Right lobe of liver (tissue), 6 donors: ENCODE measurements at regions not wholly inside any gene's neighbourhood (a gene's known extent, or its start where the extent isn't known, plus 50 kb on each side); places are given as distances from the start of the nearest gene placed in this dataset.
"Not testable (repeated sequence)": the region's sequence is repeated elsewhere in the genome, so short reads cannot be mapped to it uniquely, and the experiment has no call there.

Experiments
- ATAC-seq, 4 donors: fragments of 200-7000 bp; cut with Tn5 transposase; one replicate each; pipeline ENCODE4 v1.9.1; 2020; ENCODE audit warnings: mild to moderate bottlenecking in 4 of 4, moderate library complexity in 4 of 4
- DNase-seq, 3 donors: peaks; one replicate each; pipeline ENCODE4 v3.0.0-alpha.2; 2020
- H3K27ac ChIP-seq, 3 donors: fragments of 200-600 bp; one replicate each; pipeline ENCODE4 v1.8.0; 2022
- H3K27me3 ChIP-seq, 2 donors: fragments of 200-600 bp; one replicate each; pipeline ENCODE4 v1.8.0; 2022
- H3K36me3 ChIP-seq, 4 donors: fragments of 200-600 bp; sonication (generic) in 1 of 4; one replicate each; pipeline versions ENCODE4 v1.5.1 to v1.8.0; 2017 to 2022; ENCODE audit warnings: control low read depth in 1 of 4
- H3K4me1 ChIP-seq, 4 donors: fragments of 200-600 bp; sonication (generic) in 1 of 4; one replicate each; pipeline versions ENCODE4 v1.5.1 to v1.8.0; 2017 to 2022; ENCODE audit warnings: control low read depth in 1 of 4
- H3K4me3 ChIP-seq, 3 donors: fragments of 200-600 bp; one replicate each; pipeline ENCODE4 v1.8.0; 2022
- H3K9me3 ChIP-seq, 4 donors: fragments of 200-600 bp; sonication (generic) in 1 of 4; one replicate each; pipeline versions ENCODE4 v1.5.1 to v1.8.0; 2017 to 2022; ENCODE audit warnings: control low read depth in 1 of 4
- POLR2A ChIP-seq: fragments of 450-650 bp; IDR thresholded peaks from one replicate; pipeline ENCODE4 v1.6.1; 2017; ENCODE audit warnings: antibody characterized with exemption, mild to moderate bottlenecking
- WGBS: methylation state at CpG from one replicate; pipeline ENCODE4 v1.1.6; 2018; ENCODE audit warnings: low coverage, low lambda C conversion rate; ENCODE audit not compliant: insufficient coverage; ENCODE audit errors: missing lambda C conversion rate; 5-methylcytosine and 5-hydroxymethylcytosine counted together
- intact Hi-C, 2 donors: fragments of 100-400 bp; cut with DNase I; formaldehyde crosslinking; loops; one replicate each; pipeline versions ENCODE4 v1.11.2 to v1.14.1; 2022
- TF ChIP-seq, protein P1 (sequence below), 4 donors: fragments of 200-600 bp in 3 of 4; fragments of 450-650 bp in 1 of 4; IDR thresholded peaks; one replicate each; pipeline versions ENCODE4 v1.5.1 to v1.8.0; 2016 to 2022; ENCODE audit warnings: antibody characterized with exemption in 4 of 4, mild to moderate bottlenecking in 2 of 4
- donor health status: DM: no; HTN: yes; CAD: no.
- donor health status: DM: no; HTN: no; CAD: no.
- donor health status: DM: no; HTN: no; CAD: no.
- donor health status: DM: no; HTN: yes; CAD: no.
- donor health status: DM: no; HTN: yes; CAD: no.

DNA sequence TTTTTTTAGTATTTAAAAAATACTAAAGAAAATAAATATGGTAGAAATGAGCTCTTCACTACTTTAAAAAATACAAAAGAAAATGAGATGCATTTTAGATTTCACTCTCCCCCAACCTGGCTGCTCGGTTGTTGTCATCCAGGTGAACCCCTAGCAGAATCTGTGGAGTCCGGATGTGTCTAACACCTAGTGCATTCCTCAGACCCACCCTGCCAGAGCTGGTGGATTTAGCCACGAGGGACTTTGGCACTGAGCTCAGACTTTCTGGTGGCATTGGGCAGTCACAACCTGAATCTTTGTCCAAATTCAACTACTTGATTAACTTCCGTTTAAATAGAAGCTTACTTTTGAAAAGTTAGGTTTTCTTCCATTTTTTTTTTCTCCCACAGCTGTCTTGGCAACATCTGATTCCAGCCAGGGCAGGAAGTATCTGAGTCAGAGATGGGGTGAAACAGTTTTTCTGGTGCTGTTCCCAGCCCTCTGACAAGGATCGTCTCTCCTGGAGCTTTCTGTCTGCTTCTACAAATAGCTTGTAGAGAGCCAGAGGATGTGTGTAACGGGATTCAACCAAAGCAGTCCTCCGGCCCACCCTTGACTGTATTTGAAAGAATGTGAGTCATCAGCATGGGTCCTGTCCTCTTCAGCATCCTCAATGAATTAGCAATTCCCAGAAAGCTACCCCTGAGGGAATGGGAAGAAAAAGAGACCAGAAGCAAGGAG, 301.8 kb upstream of the MCTP2 start:
- WGBS, result 49% methylated on average over 7 of the region's 7 CpGs
- Histone ChIP-seq H3K4me3 (no peak overlapping the region), H3K4me1 (no peaks in the 10 kb centered on the region), H3K27me3 (no peaks in the 10 kb centered on the region), H3K27ac (no peak overlapping the region), H3K9me3 (no peaks in the 10 kb centered on the region), H3K36me3 (no peaks in the 10 kb centered on the region)
- no peak for ATAC-seq
- TF ChIP-seq, protein P1, sequence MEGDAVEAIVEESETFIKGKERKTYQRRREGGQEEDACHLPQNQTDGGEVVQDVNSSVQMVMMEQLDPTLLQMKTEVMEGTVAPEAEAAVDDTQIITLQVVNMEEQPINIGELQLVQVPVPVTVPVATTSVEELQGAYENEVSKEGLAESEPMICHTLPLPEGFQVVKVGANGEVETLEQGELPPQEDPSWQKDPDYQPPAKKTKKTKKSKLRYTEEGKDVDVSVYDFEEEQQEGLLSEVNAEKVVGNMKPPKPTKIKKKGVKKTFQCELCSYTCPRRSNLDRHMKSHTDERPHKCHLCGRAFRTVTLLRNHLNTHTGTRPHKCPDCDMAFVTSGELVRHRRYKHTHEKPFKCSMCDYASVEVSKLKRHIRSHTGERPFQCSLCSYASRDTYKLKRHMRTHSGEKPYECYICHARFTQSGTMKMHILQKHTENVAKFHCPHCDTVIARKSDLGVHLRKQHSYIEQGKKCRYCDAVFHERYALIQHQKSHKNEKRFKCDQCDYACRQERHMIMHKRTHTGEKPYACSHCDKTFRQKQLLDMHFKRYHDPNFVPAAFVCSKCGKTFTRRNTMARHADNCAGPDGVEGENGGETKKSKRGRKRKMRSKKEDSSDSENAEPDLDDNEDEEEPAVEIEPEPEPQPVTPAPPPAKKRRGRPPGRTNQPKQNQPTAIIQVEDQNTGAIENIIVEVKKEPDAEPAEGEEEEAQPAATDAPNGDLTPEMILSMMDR (IDR thresholded peaks at IDR 0.05), result no peak
- DNase-seq, result no peak
- intact Hi-C loops, result no loop called here

DNA sequence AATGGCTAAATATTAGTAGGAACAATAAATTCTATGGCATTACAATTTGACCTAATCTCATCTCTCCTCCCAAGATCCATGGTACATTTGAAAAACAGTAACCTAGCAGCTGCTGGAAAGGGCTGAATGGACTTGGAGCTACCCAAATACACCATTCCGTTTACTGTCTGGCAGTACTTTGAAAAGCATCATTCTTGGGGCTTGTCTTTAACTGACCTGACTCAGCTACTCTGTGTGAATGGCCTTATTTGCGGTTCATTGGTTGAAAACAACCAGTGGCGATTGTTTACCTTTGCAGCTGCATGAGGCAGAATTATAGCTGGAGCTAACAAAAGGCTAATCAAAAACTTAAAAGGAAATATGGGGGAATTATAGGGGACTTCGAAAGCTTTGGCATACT, 311.2 kb upstream of the MCTP2 start:
- ATAC-seq, result no peak
- no peak for TF ChIP-seq POLR2A
- TF ChIP-seq, protein P1 (IDR thresholded peaks at IDR 0.05), result no peak
- H3K27me3 ChIP-seq, result no peaks in the 10 kb centered on the region
- H3K36me3 ChIP-seq, result no peaks in the 10 kb centered on the region
- H3K9me3 ChIP-seq, result no peaks in the 10 kb centered on the region
- no peak overlapping the region for H3K27ac ChIP-seq
- WGBS, result 27% methylated on average over 4 of the region's 4 CpGs
- H3K4me1 ChIP-seq, result no peaks in the 10 kb centered on the region
- no peak for DNase-seq
- H3K4me3 ChIP-seq, result no peak overlapping the region
- intact Hi-C loops, result no loop called here

DNA sequence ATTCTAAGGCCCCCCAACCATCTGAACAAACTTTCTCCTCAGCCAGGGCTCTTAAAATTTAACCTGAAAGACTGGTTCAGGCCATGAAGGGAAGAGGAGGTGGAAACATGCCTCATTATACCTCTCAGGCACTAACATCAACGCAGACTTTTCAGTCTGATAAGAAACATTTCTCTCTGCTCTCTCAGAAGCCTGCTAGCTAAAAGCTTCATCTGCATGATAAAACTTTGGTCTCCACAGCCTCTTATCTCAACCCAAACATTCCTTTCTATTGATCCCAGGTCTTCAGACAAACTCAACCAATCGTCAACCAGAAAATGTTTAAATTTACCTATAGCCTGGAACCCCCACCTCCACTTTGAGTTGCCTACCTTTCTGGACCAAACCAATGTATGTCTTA, 312.6 kb upstream of the MCTP2 start:
- H3K27ac ChIP-seq, H3K27me3 ChIP-seq, H3K36me3 ChIP-seq, H3K4me1 ChIP-seq, H3K9me3 ChIP-seq, H3K4me3 ChIP-seq, ATAC-seq, intact Hi-C loops, DNase-seq: not testable (repeated sequence)
- WGBS, result 22% methylated on average over 2 of the region's 2 CpGs

DNA sequence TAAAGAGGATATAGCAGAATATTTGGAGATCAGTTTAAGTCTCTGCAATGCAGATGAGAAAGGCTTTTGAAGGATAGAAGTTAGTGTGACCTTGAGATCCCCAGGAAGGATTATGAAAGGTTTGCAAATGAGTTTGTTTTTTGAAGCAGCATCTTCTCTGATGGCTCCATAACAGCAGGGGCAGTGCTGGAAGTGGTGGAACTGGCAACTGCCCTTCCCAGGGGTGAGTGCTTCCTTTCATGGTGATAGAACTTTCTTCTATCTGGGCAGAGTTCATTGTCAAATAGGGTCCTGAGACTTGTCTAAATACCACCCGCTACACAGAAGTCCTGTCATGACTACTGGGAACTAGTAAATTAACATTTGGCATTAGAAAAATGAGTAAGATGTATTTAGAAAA, 314.2 kb upstream of the MCTP2 start:
- Histone ChIP-seq H3K36me3 (no peaks in the 10 kb centered on the region), H3K9me3 (no peaks in the 10 kb centered on the region), H3K27me3 (no peaks in the 10 kb centered on the region), H3K4me3 (no peak overlapping the region), H3K4me1 (no peaks in the 10 kb centered on the region), H3K27ac (no peak overlapping the region)
- no peak for ATAC-seq
- TF ChIP-seq, protein P1 (IDR thresholded peaks at IDR 0.05), result no peak
- TF ChIP-seq POLR2A, result no peak
- intact Hi-C loops, result no loop called here
- 73% methylated on average over 1 of the region's 1 CpG for WGBS
- no peak for DNase-seq

DNA sequence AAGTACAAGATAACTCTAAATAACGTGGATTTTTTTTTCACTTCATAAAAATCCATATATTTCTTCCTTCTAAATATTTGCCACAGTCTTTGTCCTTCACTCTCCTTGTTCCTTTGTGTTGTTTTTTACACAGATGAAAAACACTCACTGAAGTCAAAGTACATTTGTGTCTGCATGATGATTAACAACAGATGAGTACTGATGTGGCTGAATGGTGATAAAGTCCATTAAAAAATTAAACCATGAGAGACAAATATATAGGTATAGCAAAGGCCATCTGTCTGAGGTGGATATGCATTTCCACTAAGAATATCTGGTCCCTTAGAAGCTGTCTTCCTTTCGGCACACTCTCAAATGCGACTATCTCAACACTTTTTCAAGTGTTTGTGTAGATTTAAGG, 317.5 kb upstream of the MCTP2 start:
- Histone ChIP-seq H3K27me3 (no peaks in the 10 kb centered on the region), H3K27ac (no peak overlapping the region), H3K9me3 (no peaks in the 10 kb centered on the region), H3K4me3 (no peak overlapping the region), H3K36me3 (no peaks in the 10 kb centered on the region), H3K4me1 (no peaks in the 10 kb centered on the region)
- intact Hi-C loops, result no loop called here
- TF ChIP-seq, protein P1 (IDR thresholded peaks at IDR 0.05), result no peak
- TF ChIP-seq POLR2A, result no peak
- DNase-seq, result no peak
- no peak for ATAC-seq
- 48% methylated on average over 3 of the region's 3 CpGs for WGBS
